HG02759 (cell line): ENCODE measurements at regions not wholly inside any gene's neighbourhood (a gene's known extent, or its start where the extent isn't known, plus 50 kb on each side); places are given as distances from the start of the nearest gene placed in this dataset.

Experiments used
- ATAC-seq: cut with Tn5 transposase; IDR thresholded peaks from one replicate; pipeline ENCODE4 v1.9.1; 2021; ENCODE audit warnings: mild to moderate bottlenecking, moderate library complexity; ENCODE audit not compliant: unreplicated experiment

DNA sequence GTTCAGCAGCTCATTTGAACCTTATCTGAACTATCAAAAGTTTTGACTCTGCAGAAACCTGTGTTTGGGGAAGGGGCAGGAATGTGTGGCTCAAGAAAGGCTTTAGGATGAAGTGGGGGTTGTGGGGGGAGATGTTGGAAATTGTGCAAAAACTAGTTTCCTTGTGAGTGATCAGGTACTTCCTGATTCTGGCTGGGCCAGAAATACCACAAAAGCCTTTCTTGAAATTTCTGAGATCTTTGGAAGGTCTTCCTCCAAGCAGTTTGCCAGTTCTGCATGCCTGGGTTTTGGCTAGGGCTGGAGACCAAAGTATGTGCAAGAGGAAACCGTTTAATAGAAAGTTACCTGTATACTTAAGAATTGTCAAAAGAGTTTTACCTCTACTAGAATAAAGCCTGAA lies 116.6 kb downstream of the BMP2 start:
- no peak for ATAC-seq

- no peak for ATAC-seq
Observed at GRCh38 chr20:6886065-6886729, 118.7 kb downstream of the BMP2 start.

DNA sequence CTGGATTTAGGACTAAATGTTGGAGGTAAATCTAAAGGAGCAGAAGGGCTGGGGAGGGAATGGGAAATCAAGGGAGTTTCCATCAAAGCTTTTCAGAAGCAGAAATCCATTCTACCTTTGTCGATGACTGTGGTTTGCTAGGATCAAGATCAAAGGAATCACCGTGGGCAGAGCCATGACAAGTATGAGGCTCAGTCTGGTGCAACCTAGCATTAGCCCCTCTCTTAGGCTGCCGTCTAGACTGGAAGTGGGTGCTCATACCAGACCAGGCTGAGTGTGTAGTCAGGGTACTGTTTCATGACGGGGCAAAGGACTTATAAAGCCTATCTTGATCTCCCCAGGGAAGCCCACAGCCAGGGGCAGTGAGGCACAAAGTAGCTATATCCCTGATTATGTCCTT lies 120.5 kb downstream of the BMP2 start:
- no peak for ATAC-seq

GRCh38 chr20:6888736-6889395 lies 121.4 kb downstream of the BMP2 start:
- no peak for ATAC-seq

- ATAC-seq = no peak
Observed at GRCh38 chr20:6892724-6893123, 125.2 kb downstream of the BMP2 start.

- no peak for ATAC-seq
Observed at GRCh38 chr20:6898928-6899327, 131.4 kb downstream of the BMP2 start.

GRCh38 chr20:6906871-6907270 lies 139.4 kb downstream of the BMP2 start:
- ATAC-seq = no peak

GRCh38 chr20:6908673-6909072 lies 141.2 kb downstream of the BMP2 start:
- ATAC-seq = no peak

- no peak for ATAC-seq
Observed at GRCh38 chr20:6909608-6910007, 142.1 kb downstream of the BMP2 start.

GRCh38 chr20:6914986-6915385 lies 147.5 kb downstream of the BMP2 start:
- ATAC-seq = no peak

DNA sequence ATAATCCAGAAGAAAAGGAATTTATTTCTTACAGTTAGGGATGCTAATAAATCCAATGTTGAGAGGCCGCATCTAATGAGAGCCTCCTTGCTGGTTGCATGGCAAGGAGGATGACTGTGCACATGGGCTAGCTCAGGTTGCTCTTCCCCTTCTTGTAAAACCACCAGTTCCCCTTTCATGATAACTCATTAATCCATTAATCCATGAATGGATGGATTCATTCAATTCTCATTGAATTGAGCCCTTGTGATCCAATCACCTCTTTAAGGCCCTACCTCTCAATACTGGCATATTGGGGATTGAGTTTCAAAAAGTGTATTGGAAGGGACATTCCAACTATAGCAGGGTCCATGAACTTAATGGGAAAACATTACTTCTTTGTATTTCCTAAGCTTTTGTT lies 149.5 kb downstream of the BMP2 start:
- no peak for ATAC-seq

GRCh38 chr20:6919792-6920468 lies 152.4 kb downstream of the BMP2 start:
- no peak for ATAC-seq

DNA sequence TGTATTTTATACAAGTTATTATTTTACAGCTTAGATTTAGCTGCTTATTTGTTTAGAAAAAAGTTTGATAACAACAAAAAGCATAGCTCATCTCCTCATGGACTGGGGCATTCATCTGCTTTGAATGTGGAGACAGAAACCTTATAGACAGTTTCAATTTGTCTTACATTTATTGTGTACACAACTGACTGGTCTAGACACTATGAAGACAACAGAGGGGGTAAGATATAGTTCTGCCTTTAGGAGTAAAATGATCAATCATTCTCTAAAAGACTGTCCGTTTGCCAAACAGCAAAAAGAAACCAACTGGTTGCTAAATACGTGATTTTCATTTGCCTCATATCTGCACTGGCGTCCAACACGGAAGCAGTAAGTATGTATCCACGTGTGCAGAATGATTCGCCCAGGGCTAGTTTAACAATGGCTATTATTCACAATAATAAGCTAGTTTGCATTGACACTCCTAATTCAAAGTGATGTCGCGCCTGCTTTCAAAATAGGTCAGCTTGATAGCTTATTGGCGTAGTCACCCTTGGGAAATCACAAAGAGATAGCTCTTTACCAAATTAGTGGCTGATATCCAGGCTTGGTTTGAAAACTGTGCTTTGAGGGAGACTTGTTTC lies 153.6 kb downstream of the BMP2 start:
- no peak for ATAC-seq

DNA sequence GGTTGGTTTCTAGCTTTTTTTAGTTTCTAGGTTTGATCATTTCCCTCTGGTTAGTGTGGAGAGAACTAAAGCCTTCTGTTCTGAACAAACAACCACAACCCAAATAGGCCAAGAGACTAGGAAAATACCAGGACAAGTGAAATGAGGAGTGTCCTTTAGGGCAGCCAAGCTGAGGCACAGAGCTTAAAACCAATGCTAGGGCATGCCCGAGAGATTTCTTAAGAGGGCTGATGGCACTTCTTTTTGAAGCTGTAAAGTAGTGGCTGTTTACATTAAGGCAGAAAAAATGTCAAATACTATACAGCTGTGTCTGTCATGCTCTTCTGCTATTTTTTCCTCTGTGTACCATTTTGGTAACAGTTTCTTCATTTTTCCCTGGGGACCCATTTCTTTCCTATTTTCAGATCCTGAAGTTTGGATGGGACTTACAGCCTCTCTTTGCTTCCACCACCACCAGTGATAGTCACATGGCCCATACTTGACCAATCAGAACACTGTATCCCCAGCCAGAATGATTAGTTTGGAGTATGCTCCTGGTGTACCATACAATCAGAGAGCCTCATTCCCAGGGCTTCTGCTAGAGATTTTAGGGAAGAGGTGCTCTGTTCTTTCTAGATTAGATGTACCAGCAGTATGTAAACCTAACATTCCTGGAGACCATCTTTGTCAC lies 154.4 kb downstream of the BMP2 start:
- ATAC-seq = no peak

GRCh38 chr20:6924681-6925080 lies 157.2 kb downstream of the BMP2 start:
- no peak for ATAC-seq

- ATAC-seq = no peak
Observed at GRCh38 chr20:6925744-6926278, 158.3 kb downstream of the BMP2 start.

DNA sequence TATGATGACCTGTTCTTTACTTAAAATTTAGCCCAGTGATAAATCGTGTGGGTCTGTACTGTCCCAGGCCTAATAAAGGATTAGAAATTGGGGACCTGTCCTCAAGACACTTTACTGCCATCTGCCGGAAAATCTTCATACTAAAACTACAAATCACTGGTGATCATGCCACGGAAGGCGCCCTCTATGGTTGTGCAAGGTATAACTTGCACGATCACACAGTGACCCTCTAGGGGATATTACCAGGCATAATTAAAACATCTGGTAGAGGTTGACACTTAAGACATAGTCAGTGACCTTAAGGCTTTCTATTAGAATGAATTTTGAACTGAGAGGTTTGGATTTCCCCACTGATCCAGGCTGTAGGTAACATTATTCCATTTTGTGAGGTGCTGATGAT lies 172.6 kb downstream of the BMP2 start:
- no peak for ATAC-seq

DNA sequence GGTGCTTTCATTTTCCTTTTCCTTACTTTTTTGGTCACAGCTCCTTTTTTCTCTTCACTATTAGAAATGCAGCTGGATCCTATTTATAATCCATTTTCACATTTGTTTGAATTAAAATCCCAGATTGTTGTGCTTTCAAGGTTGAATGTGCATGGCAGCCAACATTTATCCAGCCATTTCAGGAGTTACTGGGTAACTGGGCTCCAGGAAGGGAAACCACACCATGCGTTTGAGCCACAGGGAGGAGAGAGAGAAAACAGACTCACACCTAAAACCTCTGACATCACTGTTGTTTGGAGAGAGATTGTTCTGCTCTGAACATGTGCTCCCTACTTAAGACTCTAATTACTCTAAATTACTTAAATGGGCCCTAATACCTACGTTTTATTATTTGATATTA lies 173.4 kb downstream of the BMP2 start:
- no peak for ATAC-seq

- ATAC-seq = no peak
Observed at GRCh38 chr20:6941571-6941970, 174.1 kb downstream of the BMP2 start.

GRCh38 chr20:6942266-6942665 lies 174.8 kb downstream of the BMP2 start:
- ATAC-seq = no peak

DNA sequence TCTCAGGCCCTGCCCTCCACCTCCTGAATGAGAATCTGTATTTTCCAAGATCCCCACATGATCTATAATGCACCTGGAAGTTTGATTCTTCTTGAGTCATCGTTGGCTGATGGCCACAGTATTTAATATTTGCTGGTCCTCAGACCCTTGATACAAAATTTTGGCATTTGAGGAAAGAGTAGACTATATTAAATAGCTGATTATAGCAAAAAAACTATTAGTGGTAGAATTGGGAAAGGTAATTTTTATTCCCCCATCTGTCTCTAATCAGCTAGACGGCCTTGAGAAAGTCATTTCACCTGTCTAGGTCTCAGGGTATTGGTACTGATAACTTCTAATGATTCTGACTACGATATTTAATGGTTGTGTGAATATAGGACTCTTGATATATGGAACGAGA lies 176.8 kb downstream of the BMP2 start:
- ATAC-seq = no peak
